GM12892 (cell line): ENCODE measurements at regions not wholly inside any gene's neighbourhood (a gene's known extent, or its start where the extent isn't known, plus 50 kb on each side); places are given as distances from the start of the nearest gene placed in this dataset.

Experiments used
- POLR2A ChIP-seq: IDR thresholded peaks from 2 replicates; pipeline ENCODE4 v1.6.1; 2011; ENCODE audit warnings: low read depth, low read length, control low read depth
- POLR2AphosphoS5 ChIP-seq: IDR thresholded peaks from 2 replicates; pipeline ENCODE4 v1.6.1; 2011; ENCODE audit warnings: low read depth, low read length, control low read depth
- TAF1 ChIP-seq: IDR thresholded peaks from 2 replicates; pipeline ENCODE4 v1.6.1; 2011; ENCODE audit warnings: low read depth, mild to moderate bottlenecking, control low read depth, low read length, borderline replicate concordance

DNA sequence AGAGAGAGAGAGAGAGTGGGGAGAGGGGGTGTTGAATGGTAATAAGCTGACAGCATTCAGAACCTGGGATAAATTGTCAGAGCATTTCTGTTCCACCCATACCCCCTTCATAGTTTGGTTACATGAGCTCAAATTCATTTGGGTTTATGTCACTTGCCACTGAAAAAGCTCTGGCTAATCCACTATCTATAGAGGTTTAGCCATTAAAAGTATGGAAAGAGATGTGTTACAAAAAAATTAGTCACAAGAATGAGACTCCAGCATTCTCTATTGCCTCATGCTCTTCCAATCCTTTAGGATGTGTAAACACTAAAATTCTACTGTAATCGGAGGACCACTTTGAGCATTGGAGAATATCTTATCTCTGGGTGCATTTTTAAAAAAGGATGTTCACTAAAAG lies 297.6 kb upstream of the TCF21 start:
- TF ChIP-seq POLR2A (no peak), POLR2AphosphoS5 (no peak), TAF1 (no peak)
